ENCODE measurements at regions not wholly inside any gene's neighbourhood (a gene's known extent, or its start where the extent isn't known, plus 50 kb on each side); places are given as distances from the start of the nearest gene placed in this dataset.

DNA sequence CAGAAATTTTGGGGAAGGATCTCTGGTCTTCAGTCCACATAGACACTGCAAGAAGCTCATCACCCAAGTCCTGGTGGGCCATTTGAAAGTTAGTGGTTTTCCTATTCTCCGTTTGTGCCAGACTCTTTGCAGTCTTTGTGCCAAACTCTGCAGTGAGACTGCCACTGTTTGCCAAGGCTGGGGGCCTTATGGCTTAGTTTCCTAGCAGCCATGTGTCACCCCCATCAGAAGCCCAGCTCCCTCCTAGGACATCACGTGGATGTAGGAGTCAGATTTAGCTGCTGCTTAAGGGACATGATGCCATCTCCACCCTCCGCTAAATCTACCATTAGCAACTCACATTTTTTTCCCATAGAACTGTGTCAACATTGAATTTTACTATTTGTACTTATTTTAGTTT, 220.0 kb downstream of the C11orf91 start:
- TF ChIP-seq, protein P1, sequence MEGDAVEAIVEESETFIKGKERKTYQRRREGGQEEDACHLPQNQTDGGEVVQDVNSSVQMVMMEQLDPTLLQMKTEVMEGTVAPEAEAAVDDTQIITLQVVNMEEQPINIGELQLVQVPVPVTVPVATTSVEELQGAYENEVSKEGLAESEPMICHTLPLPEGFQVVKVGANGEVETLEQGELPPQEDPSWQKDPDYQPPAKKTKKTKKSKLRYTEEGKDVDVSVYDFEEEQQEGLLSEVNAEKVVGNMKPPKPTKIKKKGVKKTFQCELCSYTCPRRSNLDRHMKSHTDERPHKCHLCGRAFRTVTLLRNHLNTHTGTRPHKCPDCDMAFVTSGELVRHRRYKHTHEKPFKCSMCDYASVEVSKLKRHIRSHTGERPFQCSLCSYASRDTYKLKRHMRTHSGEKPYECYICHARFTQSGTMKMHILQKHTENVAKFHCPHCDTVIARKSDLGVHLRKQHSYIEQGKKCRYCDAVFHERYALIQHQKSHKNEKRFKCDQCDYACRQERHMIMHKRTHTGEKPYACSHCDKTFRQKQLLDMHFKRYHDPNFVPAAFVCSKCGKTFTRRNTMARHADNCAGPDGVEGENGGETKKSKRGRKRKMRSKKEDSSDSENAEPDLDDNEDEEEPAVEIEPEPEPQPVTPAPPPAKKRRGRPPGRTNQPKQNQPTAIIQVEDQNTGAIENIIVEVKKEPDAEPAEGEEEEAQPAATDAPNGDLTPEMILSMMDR (IDR thresholded peaks at IDR 0.05): no peak
- TF ChIP-seq POLR2A (IDR thresholded peaks at IDR 0.05): no peak

All from adrenal gland (tissue), 5 donors.